Karpas-422 (cell line): ENCODE measurements at regions not wholly inside any gene's neighbourhood (a gene's known extent, or its start where the extent isn't known, plus 50 kb on each side); places are given as distances from the start of the nearest gene placed in this dataset.
"Not testable (repeated sequence)": the region's sequence is repeated elsewhere in the genome, so short reads cannot be mapped to it uniquely, and the experiment has no call there.

Experiments
- DNase-seq: peaks from one replicate; pipeline ENCODE4 v3.0.0-alpha.2; 2015
- H2AFZ ChIP-seq: fragments of 200-600 bp; sonication (generic); 2 replicates; pipeline ENCODE4 v1.6.1; 2014; ENCODE audit warnings: antibody characterized with exemption, low read length, mixed read lengths
- H3K27ac ChIP-seq: fragments of 200-600 bp; sonication (generic); 2 replicates; pipeline ENCODE4 v1.5.1; 2014; ENCODE audit warnings: mild to moderate bottlenecking, low read length, moderate library complexity
- H3K27me3 ChIP-seq: fragments of 200-600 bp; sonication (generic); 2 replicates; pipeline ENCODE4 v1.6.1; 2014; ENCODE audit warnings: low read length, mixed read lengths
- H3K36me3 ChIP-seq: fragments of 200-600 bp; sonication (generic); 2 replicates; pipeline ENCODE4 v1.6.1; 2014; ENCODE audit warnings: low read length, mixed read lengths; ENCODE audit not compliant: insufficient read depth
- H3K4me1 ChIP-seq: fragments of 200-600 bp; sonication (generic); 2 replicates; pipeline ENCODE4 v1.6.1; 2014; ENCODE audit warnings: mild to moderate bottlenecking, low read length, mixed read lengths
- H3K4me2 ChIP-seq: fragments of 200-600 bp; sonication (generic); 2 replicates; pipeline ENCODE4 v1.6.1; 2014; ENCODE audit warnings: low read length, low read depth, mild to moderate bottlenecking; ENCODE audit not compliant: poor library complexity, severe bottlenecking
- H3K4me3 ChIP-seq: fragments of 200-600 bp; sonication (generic); 2 replicates; pipeline ENCODE4 v1.5.1; 2014; ENCODE audit warnings: mild to moderate bottlenecking, antibody characterized with exemption, low read length, mixed read lengths
- H3K79me2 ChIP-seq: fragments of 200-600 bp; sonication (generic); 2 replicates; pipeline ENCODE4 v1.6.1; 2014; ENCODE audit warnings: mild to moderate bottlenecking, low read length, mixed read lengths
- H3K9ac ChIP-seq: fragments of 200-600 bp; sonication (generic); 2 replicates; pipeline ENCODE4 v1.6.0; 2014; ENCODE audit warnings: low read length
- H3K9me2 ChIP-seq: fragments of 200-600 bp; sonication (generic), shearing (Covaris generic); replicated peaks from 2 replicates; pipeline ENCODE4 v1.6.0; 2014; ENCODE audit warnings: mild to moderate bottlenecking, low read length, moderate library complexity; ENCODE audit not compliant: insufficient read depth
- H3K9me3 ChIP-seq: fragments of 300-700, 200-600 bp; sonication (generic); 2 replicates; pipeline ENCODE4 v1.6.1; 2014; ENCODE audit warnings: low read length, mixed read lengths
- H4K20me1 ChIP-seq: fragments of 200-600 bp; sonication (generic); 2 replicates; pipeline ENCODE4 v1.6.1; 2014; ENCODE audit warnings: mild to moderate bottlenecking, antibody characterized with exemption, low read length, low read depth; ENCODE audit not compliant: insufficient read depth

DNA sequence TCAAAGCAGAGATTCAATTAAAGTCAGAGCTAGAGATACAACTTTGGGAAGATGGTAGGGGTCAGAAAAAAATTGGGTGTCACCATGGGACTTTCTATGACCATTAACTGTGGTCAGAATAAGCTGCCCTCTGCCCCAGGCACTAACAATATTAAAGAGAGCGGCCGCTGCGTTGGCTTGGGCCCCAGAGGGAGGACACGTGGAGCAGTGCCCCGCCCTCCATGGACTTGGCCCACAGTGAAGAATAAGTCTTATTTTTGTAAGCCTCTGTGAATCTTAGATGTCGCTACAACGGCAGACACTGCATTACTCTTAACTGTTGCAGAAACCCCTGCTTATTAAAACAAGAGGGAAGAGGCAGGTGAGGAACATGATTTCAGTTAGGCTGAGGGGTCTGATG lies 172.7 kb downstream of the UQCRFS1 start:
- H2AFZ ChIP-seq, result no peak overlapping the region
- H3K79me2 ChIP-seq, result no peaks in the 10 kb centered on the region
- H3K27ac ChIP-seq, result no peak overlapping the region
- H3K4me1 ChIP-seq, result no peaks in the 10 kb centered on the region
- no peaks in the 10 kb centered on the region for H3K9me3 ChIP-seq
- no peaks in the 10 kb centered on the region for H3K27me3 ChIP-seq
- H3K9me2 ChIP-seq, result no peaks in the 10 kb centered on the region
- no peak for DNase-seq
- no peaks in the 10 kb centered on the region for H4K20me1 ChIP-seq
- H3K4me3 ChIP-seq, result no peak overlapping the region
- no peak overlapping the region for H3K4me2 ChIP-seq
- no peak overlapping the region for H3K9ac ChIP-seq
- H3K36me3 ChIP-seq, result no peaks in the 10 kb centered on the region

GRCh38 chr19:29039036-29039435 lies 173.9 kb downstream of the UQCRFS1 start:
- not testable (repeated sequence) for H3K27me3 ChIP-seq, H3K79me2 ChIP-seq, DNase-seq, H3K9ac ChIP-seq, H3K4me3 ChIP-seq, H3K36me3 ChIP-seq, H3K27ac ChIP-seq, H3K4me1 ChIP-seq, H2AFZ ChIP-seq, H3K4me2 ChIP-seq, H3K9me2 ChIP-seq, H4K20me1 ChIP-seq, H3K9me3 ChIP-seq

- Histone ChIP-seq H3K9me2 (no peaks in the 10 kb centered on the region), H3K27me3 (no peaks in the 10 kb centered on the region), H3K9ac (no peak overlapping the region), H3K4me3 (no peak overlapping the region), H3K9me3 (no peaks in the 10 kb centered on the region), H3K27ac (no peak overlapping the region), H4K20me1 (no peaks in the 10 kb centered on the region), H3K4me2 (no peak overlapping the region), H2AFZ (no peak overlapping the region), H3K4me1 (no peaks in the 10 kb centered on the region), H3K36me3 (no peaks in the 10 kb centered on the region), H3K79me2 (no peaks in the 10 kb centered on the region)
- DNase-seq, result no peak
Observed at GRCh38 chr19:29031216-29031615, 181.7 kb downstream of the UQCRFS1 start.

DNA sequence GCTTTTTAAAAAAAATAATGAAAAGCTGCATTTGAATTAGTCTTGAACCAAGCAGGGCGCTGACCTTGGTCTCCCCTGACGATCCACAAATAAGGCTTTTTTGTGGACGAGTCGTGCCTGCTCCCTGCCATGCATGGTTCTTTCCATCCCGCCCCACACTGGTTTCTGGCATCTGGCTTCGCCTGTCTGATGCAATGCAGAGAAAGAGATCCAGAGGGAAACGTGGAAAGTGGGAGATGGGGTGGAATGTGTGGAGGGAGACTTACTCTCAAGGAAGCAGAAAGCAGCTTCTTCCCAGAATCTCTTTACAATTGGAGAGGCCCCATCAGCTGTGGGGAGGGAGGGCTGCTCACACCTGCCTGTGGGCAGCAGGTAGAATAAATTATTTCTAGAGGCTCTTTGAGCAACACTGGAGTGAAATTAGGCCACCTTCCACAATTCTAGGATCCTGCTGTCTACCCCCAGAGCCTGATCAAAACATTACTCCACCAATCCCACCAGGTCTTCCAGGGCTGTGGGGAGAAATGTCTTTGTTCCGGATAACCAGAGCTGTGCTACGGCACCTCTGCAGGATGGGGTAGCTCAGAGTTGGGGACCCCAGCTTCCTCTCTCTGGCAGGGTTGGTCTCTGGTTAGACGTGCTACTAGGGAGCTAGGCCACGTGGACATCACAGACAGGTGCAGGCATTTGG lies 183.5 kb downstream of the UQCRFS1 start:
- Histone ChIP-seq H3K4me2 (no peak overlapping the region), H3K9ac (no peak overlapping the region), H4K20me1 (no peaks in the 10 kb centered on the region), H3K27me3 (0 out of 2 replicates have a peak, but pooled peaks cover 2% of the 10 kb centered on the region), H3K27ac (no peak overlapping the region), H3K79me2 (no peaks in the 10 kb centered on the region), H3K4me3 (no peak overlapping the region), H3K9me2 (no peaks in the 10 kb centered on the region), H3K36me3 (no peaks in the 10 kb centered on the region), H2AFZ (no peak overlapping the region), H3K9me3 (no peaks in the 10 kb centered on the region), H3K4me1 (no peaks in the 10 kb centered on the region)
- DNase-seq, result no peak

- H3K4me1 ChIP-seq, result no peaks in the 10 kb centered on the region
- no peak for DNase-seq
- H3K9me3 ChIP-seq, result no peaks in the 10 kb centered on the region
- no peak overlapping the region for H3K9ac ChIP-seq
- H2AFZ ChIP-seq, result no peak overlapping the region
- no peaks in the 10 kb centered on the region for H4K20me1 ChIP-seq
- no peak overlapping the region for H3K27ac ChIP-seq
- H3K27me3 ChIP-seq, result 0 out of 2 replicates have a peak, but pooled peaks cover 2% of the 10 kb centered on the region
- no peak overlapping the region for H3K4me2 ChIP-seq
- H3K9me2 ChIP-seq, result no peaks in the 10 kb centered on the region
- H3K79me2 ChIP-seq, result no peaks in the 10 kb centered on the region
- H3K4me3 ChIP-seq, result no peak overlapping the region
- no peaks in the 10 kb centered on the region for H3K36me3 ChIP-seq
Observed at GRCh38 chr19:29022599-29022998, 190.4 kb downstream of the UQCRFS1 start.

- Histone ChIP-seq H3K27me3 (0 out of 2 replicates have a peak, but pooled peaks cover 2% of the 10 kb centered on the region), H3K4me1 (no peaks in the 10 kb centered on the region), H3K36me3 (no peaks in the 10 kb centered on the region), H3K9ac (no peak overlapping the region), H3K79me2 (no peaks in the 10 kb centered on the region), H2AFZ (no peak overlapping the region), H3K27ac (no peak overlapping the region), H3K9me2 (no peaks in the 10 kb centered on the region), H3K4me2 (no peak overlapping the region), H3K9me3 (no peaks in the 10 kb centered on the region), H4K20me1 (no peaks in the 10 kb centered on the region), H3K4me3 (no peak overlapping the region)
- no peak for DNase-seq
Observed at GRCh38 chr19:29022165-29022564, 190.8 kb downstream of the UQCRFS1 start.

DNA sequence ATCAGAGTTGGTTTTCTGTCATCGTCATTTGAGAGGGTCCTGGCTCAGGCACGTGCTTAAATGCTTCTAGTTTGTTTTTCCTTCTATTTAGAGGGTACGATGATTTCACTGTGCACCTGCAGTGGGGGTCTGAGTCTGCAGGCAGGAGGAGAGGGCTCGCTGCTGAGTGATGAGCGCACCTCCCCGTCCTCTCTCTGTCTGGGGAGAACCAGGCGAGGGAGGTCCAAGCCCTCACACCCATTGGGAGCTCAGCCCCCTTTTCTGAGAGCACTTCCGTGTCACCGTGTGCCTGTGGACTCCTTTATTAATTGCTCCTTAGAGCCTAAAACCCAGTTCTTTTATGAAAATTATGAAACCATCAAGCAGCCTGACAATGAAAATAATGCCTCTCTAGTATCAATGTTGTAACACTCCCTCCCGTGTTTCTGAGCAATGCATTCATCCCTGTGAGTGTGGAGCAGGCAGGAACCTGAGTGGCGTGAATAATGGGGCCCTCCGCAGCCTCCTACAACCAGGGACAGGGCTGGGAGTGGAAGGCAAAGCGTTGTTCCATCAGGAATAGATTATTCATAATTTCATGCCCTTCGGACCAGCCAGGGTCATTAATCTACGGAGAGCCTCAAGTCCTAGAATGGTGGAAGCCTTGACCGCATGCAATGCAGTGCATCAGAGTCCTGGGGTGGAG lies 191.6 kb downstream of the UQCRFS1 start:
- H2AFZ ChIP-seq, result no peak overlapping the region
- H3K4me1 ChIP-seq, result no peaks in the 10 kb centered on the region
- H3K27ac ChIP-seq, result no peak overlapping the region
- no peaks in the 10 kb centered on the region for H3K9me3 ChIP-seq
- H3K9me2 ChIP-seq, result no peaks in the 10 kb centered on the region
- H3K36me3 ChIP-seq, result no peaks in the 10 kb centered on the region
- no peak overlapping the region for H3K4me2 ChIP-seq
- no peak for DNase-seq
- H3K4me3 ChIP-seq, result no peak overlapping the region
- H4K20me1 ChIP-seq, result no peaks in the 10 kb centered on the region
- no peak overlapping the region for H3K9ac ChIP-seq
- H3K79me2 ChIP-seq, result no peaks in the 10 kb centered on the region
- H3K27me3 ChIP-seq, result 0 out of 2 replicates have a peak, but pooled peaks cover 2% of the 10 kb centered on the region

DNA sequence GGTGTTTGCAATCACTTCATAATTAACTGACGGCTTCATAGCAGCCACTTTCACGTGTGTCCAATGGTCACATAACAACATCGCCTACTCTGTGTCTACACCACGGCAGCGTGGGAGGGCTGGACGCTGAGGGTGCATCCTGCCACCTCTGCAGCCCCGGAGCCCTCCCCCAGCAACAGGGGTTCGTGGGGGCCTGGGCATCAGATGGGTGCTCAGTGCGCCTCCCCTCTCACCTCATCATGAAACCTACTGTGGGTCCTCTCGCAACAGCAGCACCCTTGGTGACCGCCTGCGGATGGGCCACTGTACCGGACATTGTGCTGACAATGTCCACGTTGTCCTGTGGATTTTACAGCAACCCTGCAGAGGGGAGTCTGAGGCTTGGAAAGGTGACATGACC lies 193.5 kb downstream of the UQCRFS1 start:
- H3K79me2 ChIP-seq, result no peaks in the 10 kb centered on the region
- no peak overlapping the region for H2AFZ ChIP-seq
- no peak for DNase-seq
- H3K9ac ChIP-seq, result no peak overlapping the region
- H3K9me3 ChIP-seq, result no peaks in the 10 kb centered on the region
- no peaks in the 10 kb centered on the region for H3K9me2 ChIP-seq
- H3K36me3 ChIP-seq, result no peaks in the 10 kb centered on the region
- H3K4me3 ChIP-seq, result no peak overlapping the region
- no peaks in the 10 kb centered on the region for H3K27me3 ChIP-seq
- H3K4me1 ChIP-seq, result no peaks in the 10 kb centered on the region
- no peaks in the 10 kb centered on the region for H4K20me1 ChIP-seq
- H3K4me2 ChIP-seq, result no peak overlapping the region
- H3K27ac ChIP-seq, result no peak overlapping the region
